Caco-2 (cell line): ENCODE measurements at regions not wholly inside any gene's neighbourhood (a gene's known extent, or its start where the extent isn't known, plus 50 kb on each side); places are given as distances from the start of the nearest gene placed in this dataset.
"Not testable (repeated sequence)": the region's sequence is repeated elsewhere in the genome, so short reads cannot be mapped to it uniquely, and the experiment has no call there.

Experiments used
- BruUV-seq: library from RNA; stranded (reverse); fragments of 400-500 nt; replicated peaks from 2 replicates; lab custom pipeline; 2021; lab: Mats Ljungman, UMichigan
- CTCF ChIA-PET: fragments of 300-600 bp; sonication (Branson Sonifier 250); formaldehyde crosslinking; loops from one replicate; lab custom pipeline; 2022; ENCODE audit warnings: antibody characterized with exemption; lab: Charles Lee
- POLR2A ChIA-PET: fragments of 300-600 bp; sonication (Branson Sonifier 250); formaldehyde crosslinking; loops from one replicate; lab custom pipeline; 2022; ENCODE audit warnings: antibody characterized with exemption; lab: Charles Lee
- DNase-seq, 2 experiments: peaks; one replicate each; pipeline versions ENCODE4 v3.0.0 to v3.0.0-alpha.2; 2020 to 2022
- H3K27me3 ChIP-seq: replicated peaks from 2 replicates; pipeline ENCODE4 v1.6.0; 2011; ENCODE audit warnings: low read length; ENCODE audit not compliant: control insufficient read depth, insufficient read depth
- H3K36me3 ChIP-seq: 2 replicates; pipeline ENCODE4 v1.5.1; 2011; ENCODE audit warnings: low read length; ENCODE audit not compliant: control insufficient read depth, insufficient read depth
- H3K4me1 ChIP-seq: fragments of 250-450 bp; sonication (Bioruptor Pico); 2 replicates; pipeline ENCODE4 v1.5.1; 2020; ENCODE audit warnings: mild to moderate bottlenecking
- H3K4me3 ChIP-seq: 2 replicates; pipeline ENCODE4 v1.5.1; 2011; ENCODE audit warnings: low read depth, mild to moderate bottlenecking, control low read depth, low read length
- H3K9me3 ChIP-seq: fragments of 250-450 bp; sonication (Bioruptor Pico); 2 replicates; pipeline ENCODE4 v1.5.1; 2020; ENCODE audit warnings: mild to moderate bottlenecking, moderate library complexity
- H3K27ac Mint-ChIP-seq: one replicate; pipeline ENCODE4 v1.8.0; 2022; ENCODE audit warnings: mixed read lengths; ENCODE audit not compliant: unreplicated experiment
- H3K27me3 Mint-ChIP-seq: one replicate; pipeline ENCODE4 v1.8.0; 2022; ENCODE audit warnings: mixed read lengths; ENCODE audit not compliant: insufficient read depth, unreplicated experiment
- H3K36me3 Mint-ChIP-seq: one replicate; pipeline ENCODE4 v1.8.0; 2022; ENCODE audit warnings: mild to moderate bottlenecking, mixed read lengths; ENCODE audit not compliant: insufficient read depth, unreplicated experiment
- H3K4me1 Mint-ChIP-seq: one replicate; pipeline ENCODE4 v1.8.0; 2022; ENCODE audit warnings: low read depth, mixed read lengths; ENCODE audit not compliant: unreplicated experiment
- H3K4me3 Mint-ChIP-seq: one replicate; pipeline ENCODE4 v1.8.0; 2022; ENCODE audit warnings: mild to moderate bottlenecking, moderate library complexity, mixed read lengths; ENCODE audit not compliant: unreplicated experiment
- H3K9me3 Mint-ChIP-seq: one replicate; pipeline ENCODE4 v1.8.0; 2022; ENCODE audit warnings: mixed read lengths; ENCODE audit not compliant: unreplicated experiment
- intact Hi-C: fragments of 100-400 bp; cut with micrococcal nuclease; formaldehyde crosslinking; loops from one replicate; pipeline ENCODE4 v1.10.0; 2022; ENCODE audit not compliant: unreplicated experiment
- TF ChIP-seq, protein P1 (sequence below), 2 experiments: fragments of 200-600 bp in 1 of 2; IDR thresholded peaks; 1 replicate in 1 of 2; 2 replicates in 1 of 2; pipeline versions ENCODE4 v1.5.1 to v1.8.0; 2011 to 2022; ENCODE audit warnings: antibody characterized with exemption in 1 of 2, control low read depth in 1 of 2, inconsistent platforms in 1 of 2, low read depth in 1 of 2, low read length in 1 of 2, mild to moderate bottlenecking in 1 of 2, moderate library complexity in 1 of 2; ENCODE audit not compliant: insufficient read depth in 1 of 2, severe bottlenecking in 1 of 2, unreplicated experiment in 1 of 2

DNA sequence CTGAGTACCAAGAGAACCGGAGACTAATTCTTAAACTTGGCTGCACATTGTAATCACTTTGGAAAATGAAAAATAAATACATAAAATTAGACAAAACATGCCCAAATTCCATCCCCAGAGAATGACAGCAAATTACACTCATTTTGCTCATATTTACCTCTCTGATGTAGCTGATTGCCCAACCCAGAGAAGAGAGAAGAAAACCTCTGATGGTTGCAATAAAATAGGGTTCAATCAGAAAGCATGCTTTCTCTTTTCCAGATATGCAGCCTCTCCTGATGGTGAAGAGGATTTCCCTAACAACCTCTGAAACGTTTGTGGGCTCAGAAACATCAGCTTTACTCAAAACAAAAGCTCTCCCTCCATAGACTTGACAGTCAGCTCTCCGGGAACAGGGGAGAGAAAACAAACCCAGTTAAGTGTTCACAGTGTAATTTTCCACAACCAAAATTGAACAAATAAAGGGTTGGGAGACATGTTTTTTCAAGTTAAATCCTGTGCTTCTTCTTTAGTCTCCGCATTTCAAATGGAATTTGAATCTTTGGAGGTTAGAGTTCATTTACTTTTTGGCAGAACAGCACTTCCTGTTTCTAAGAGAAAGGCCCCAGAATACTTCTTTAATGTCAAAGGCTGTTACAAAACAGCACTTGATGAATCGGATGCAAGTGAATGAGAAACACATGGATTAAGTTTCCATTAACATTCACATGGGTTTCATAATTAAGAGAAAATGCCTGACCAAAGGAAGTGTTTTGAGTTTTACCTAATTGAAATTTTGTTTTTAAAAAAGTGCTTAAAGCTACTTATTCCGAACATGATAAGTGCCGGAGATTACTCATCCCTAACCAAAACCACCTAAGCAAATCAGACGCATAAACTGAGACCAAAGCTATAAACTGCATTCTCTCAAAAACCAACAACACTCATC is 570.1 kb upstream of the SYT4 start:
- ChIA-PET POLR2A (no interaction called here), CTCF (no interaction called here)
- intact Hi-C loops = no loop called here
- Mint-ChIP-seq H3K27ac (no peak overlapping the region), H3K27me3 (peaks cover 2% of the 10 kb centered on the region), H3K4me3 (no peak overlapping the region), H3K9me3 (no peaks in the 10 kb centered on the region), H3K36me3 (no peaks in the 10 kb centered on the region), H3K4me1 (no peaks in the 10 kb centered on the region)
- H3K4me3 ChIP-seq = no peak overlapping the region
- H3K9me3 ChIP-seq = no peaks in the 10 kb centered on the region
- no peaks in the 10 kb centered on the region for H3K36me3 ChIP-seq
- H3K4me1 ChIP-seq = no peaks in the 10 kb centered on the region
- no peaks in the 10 kb centered on the region for H3K27me3 ChIP-seq
- DNase-seq = no peak
- TF ChIP-seq, protein P1, sequence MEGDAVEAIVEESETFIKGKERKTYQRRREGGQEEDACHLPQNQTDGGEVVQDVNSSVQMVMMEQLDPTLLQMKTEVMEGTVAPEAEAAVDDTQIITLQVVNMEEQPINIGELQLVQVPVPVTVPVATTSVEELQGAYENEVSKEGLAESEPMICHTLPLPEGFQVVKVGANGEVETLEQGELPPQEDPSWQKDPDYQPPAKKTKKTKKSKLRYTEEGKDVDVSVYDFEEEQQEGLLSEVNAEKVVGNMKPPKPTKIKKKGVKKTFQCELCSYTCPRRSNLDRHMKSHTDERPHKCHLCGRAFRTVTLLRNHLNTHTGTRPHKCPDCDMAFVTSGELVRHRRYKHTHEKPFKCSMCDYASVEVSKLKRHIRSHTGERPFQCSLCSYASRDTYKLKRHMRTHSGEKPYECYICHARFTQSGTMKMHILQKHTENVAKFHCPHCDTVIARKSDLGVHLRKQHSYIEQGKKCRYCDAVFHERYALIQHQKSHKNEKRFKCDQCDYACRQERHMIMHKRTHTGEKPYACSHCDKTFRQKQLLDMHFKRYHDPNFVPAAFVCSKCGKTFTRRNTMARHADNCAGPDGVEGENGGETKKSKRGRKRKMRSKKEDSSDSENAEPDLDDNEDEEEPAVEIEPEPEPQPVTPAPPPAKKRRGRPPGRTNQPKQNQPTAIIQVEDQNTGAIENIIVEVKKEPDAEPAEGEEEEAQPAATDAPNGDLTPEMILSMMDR (IDR thresholded peaks at IDR 0.05; ENCODE audit: insufficient read depth in 1 of 2, low read depth in 1 of 2, low read length in 1 of 2, severe bottlenecking in 1 of 2, unreplicated experiment in 1 of 2) = no peak
- no TSS peak for BruUV-seq

DNA sequence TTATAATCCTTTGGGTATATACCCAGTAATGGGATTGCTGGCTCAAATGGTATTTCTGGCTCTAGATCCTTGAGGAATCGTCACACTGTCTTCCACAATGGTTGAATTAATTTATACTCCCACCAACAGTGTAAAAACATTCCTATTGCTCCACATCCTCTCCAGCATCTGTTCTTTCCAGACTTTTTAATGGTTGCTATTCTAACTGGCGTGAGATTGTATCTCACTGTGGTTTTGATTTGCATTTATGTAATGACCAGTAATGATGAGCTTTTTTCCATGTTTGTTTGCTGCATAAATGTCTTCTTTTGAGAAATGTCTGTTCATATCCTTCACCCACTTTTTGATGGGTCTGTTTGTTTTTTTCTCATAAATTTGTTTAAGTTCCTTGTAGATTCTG is 572.5 kb upstream of the SYT4 start:
- H3K36me3 ChIP-seq, BruUV-seq, intact Hi-C loops, H3K36me3 Mint-ChIP-seq, H3K27me3 Mint-ChIP-seq, POLR2A ChIA-PET, H3K4me1 ChIP-seq, H3K27me3 ChIP-seq, H3K4me1 Mint-ChIP-seq, H3K4me3 ChIP-seq, H3K27ac Mint-ChIP-seq, DNase-seq, H3K9me3 Mint-ChIP-seq, H3K4me3 Mint-ChIP-seq, CTCF ChIA-PET, H3K9me3 ChIP-seq: not testable (repeated sequence)

DNA sequence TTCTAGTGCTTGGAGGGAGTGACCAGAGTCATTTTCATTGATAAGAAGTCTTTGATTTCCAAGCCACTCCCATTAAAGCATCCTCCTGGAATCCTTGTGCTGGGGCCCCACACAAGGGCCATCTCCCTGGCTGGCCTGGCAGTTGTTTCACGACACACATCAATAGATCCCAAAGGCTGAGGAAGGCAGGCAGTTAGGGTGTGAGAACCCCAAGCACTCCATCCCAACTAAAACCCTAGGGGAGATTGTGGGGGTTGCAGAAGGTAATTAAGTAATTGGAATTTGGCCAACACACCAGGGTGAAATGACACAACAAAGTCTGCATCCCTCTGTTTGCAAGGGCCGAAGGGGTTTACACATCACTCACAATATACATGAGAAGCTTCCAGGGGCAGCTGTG is 578.1 kb upstream of the SYT4 start:
- no TSS peak for BruUV-seq
- H3K4me3 Mint-ChIP-seq = no peak overlapping the region
- POLR2A ChIA-PET = no interaction called here
- no peaks in the 10 kb centered on the region for H3K4me1 Mint-ChIP-seq
- Histone ChIP-seq H3K27me3 (no peaks in the 10 kb centered on the region), H3K36me3 (no peaks in the 10 kb centered on the region), H3K9me3 (no peaks in the 10 kb centered on the region), H3K4me1 (no peaks in the 10 kb centered on the region), H3K4me3 (no peak overlapping the region)
- no peak overlapping the region for H3K27ac Mint-ChIP-seq
- no peaks in the 10 kb centered on the region for H3K9me3 Mint-ChIP-seq
- intact Hi-C loops = no loop called here
- H3K27me3 Mint-ChIP-seq = no peaks in the 10 kb centered on the region
- DNase-seq = no peak
- TF ChIP-seq, protein P1 (IDR thresholded peaks at IDR 0.05; ENCODE audit: insufficient read depth in 1 of 2, low read depth in 1 of 2, low read length in 1 of 2, severe bottlenecking in 1 of 2, unreplicated experiment in 1 of 2) = no peak
- no peaks in the 10 kb centered on the region for H3K36me3 Mint-ChIP-seq
- CTCF ChIA-PET = no interaction called here
